ENCODE measurements at regions not wholly inside any gene's neighbourhood (a gene's known extent, or its start where the extent isn't known, plus 50 kb on each side); places are given as distances from the start of the nearest gene placed in this dataset.

DNA sequence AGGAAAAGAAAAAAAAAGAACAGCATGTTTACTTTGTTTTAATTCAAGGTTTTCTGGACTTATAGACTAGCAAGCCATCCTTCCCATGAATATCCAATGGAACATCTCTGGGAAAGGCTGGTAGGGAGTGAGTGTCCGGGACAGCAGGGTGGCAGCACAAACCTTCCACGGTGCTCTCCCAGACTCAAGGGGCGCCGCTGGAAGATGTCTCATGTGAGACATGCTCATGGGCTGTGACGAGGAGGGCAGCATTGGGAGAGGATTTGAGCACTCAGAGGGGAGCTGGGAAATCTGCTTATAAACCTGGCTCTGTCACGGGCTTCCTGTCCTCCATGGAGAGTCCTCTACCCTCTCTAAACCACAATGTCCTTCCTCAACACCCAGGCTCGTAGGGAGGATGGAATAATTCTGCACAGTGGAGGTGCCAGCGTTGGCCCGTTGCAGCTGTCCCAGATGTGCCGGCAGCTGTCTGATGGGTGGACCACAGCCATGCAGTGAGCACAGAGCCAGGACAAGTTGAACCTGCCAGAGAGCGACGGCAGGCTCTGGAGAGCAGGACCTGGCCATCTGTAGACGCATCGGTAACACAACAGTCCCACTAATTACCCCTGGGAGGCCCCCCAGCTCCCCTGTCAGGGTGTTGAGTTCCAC, 100.1 kb upstream of the IGSF21 start:
- TF ChIP-seq POLR2A (IDR thresholded peaks at IDR 0.05; ENCODE audit: low read depth, low read length) (no peak), POLR2AphosphoS5 (IDR thresholded peaks at IDR 0.05; ENCODE audit: low read depth, low read length) (no peak), SPI1 (IDR thresholded peaks at IDR 0.05; ENCODE audit: low read depth, low read length) (no peak)
